Mesodermal cell (in vitro differentiated cells): ENCODE measurements at regions not wholly inside any gene's neighbourhood (a gene's known extent, or its start where the extent isn't known, plus 50 kb on each side); places are given as distances from the start of the nearest gene placed in this dataset.

Experiments used
- H3K27ac ChIP-seq: 2 replicates; pipeline ENCODE4 v1.7.0; 2013; ENCODE audit warnings: mild to moderate bottlenecking, low read depth, low read length, moderate library complexity; ENCODE audit not compliant: severe bottlenecking
- H3K36me3 ChIP-seq: 2 replicates; pipeline ENCODE4 v1.7.1; 2013; ENCODE audit warnings: mild to moderate bottlenecking, low read length, moderate library complexity; ENCODE audit not compliant: control insufficient read depth, insufficient read depth
- H3K4me1 ChIP-seq: one replicate; pipeline ENCODE4 v1.7.1; 2013; ENCODE audit warnings: mild to moderate bottlenecking, low read length; ENCODE audit not compliant: insufficient read depth, control insufficient read depth, poor library complexity, severe bottlenecking
- H3K4me3 ChIP-seq: 2 replicates; pipeline ENCODE4 v1.7.0; 2013; ENCODE audit warnings: low read length, control low read depth, mild to moderate bottlenecking; ENCODE audit not compliant: insufficient read depth, poor library complexity, severe bottlenecking; ENCODE audit errors: extremely low read depth
- H3K9me3 ChIP-seq: 2 replicates; pipeline ENCODE4 v1.7.1; 2013; ENCODE audit warnings: mild to moderate bottlenecking, low read length, moderate library complexity; ENCODE audit not compliant: control insufficient read depth
- WGBS, 2 experiments: methylation state at CpG; one replicate each; pipeline ENCODE4 v1.1.5; 2013; ENCODE audit warnings: missing lambda C conversion rate in 2 of 2; ENCODE audit not compliant: insufficient coverage in 2 of 2; 5-methylcytosine and 5-hydroxymethylcytosine counted together

- Histone ChIP-seq H3K9me3 (no peaks in the 10 kb centered on the region), H3K4me3 (no peak overlapping the region), H3K4me1 (no peaks in the 10 kb centered on the region), H3K27ac (no peak overlapping the region), H3K36me3 (no peaks in the 10 kb centered on the region)
- WGBS, 2 experiments = 100% methylated on average over 3 of the region's 6 CpGs; no CpG with 5 or more reads in 1 of the 2 experiments
These were observed 275.8 kb upstream of the SEMA3D start for GRCh38 chr7:85462671-85463070.

GRCh38 chr7:85457911-85458310 is 271.1 kb upstream of the SEMA3D start:
- Histone ChIP-seq H3K9me3 (no peaks in the 10 kb centered on the region), H3K36me3 (no peaks in the 10 kb centered on the region), H3K4me3 (no peak overlapping the region), H3K4me1 (no peaks in the 10 kb centered on the region), H3K27ac (no peak overlapping the region)
- no CpG with 5 or more reads among the region's 4 CpGs for WGBS, 2 experiments

GRCh38 chr7:85456254-85456653 is 269.4 kb upstream of the SEMA3D start:
- H3K4me3 ChIP-seq = no peak overlapping the region
- H3K4me1 ChIP-seq = no peaks in the 10 kb centered on the region
- H3K27ac ChIP-seq = no peak overlapping the region
- no CpG with 5 or more reads among the region's 1 CpG for WGBS, 2 experiments
- H3K9me3 ChIP-seq = no peaks in the 10 kb centered on the region
- no peaks in the 10 kb centered on the region for H3K36me3 ChIP-seq

GRCh38 chr7:85454904-85455303 is 268.0 kb upstream of the SEMA3D start:
- no peak overlapping the region for H3K4me3 ChIP-seq
- H3K27ac ChIP-seq = no peak overlapping the region
- no peaks in the 10 kb centered on the region for H3K9me3 ChIP-seq
- H3K4me1 ChIP-seq = no peaks in the 10 kb centered on the region
- H3K36me3 ChIP-seq = no peaks in the 10 kb centered on the region

- Histone ChIP-seq H3K36me3 (no peaks in the 10 kb centered on the region), H3K4me3 (no peak overlapping the region), H3K4me1 (no peaks in the 10 kb centered on the region), H3K9me3 (no peaks in the 10 kb centered on the region), H3K27ac (no peak overlapping the region)
These were observed 265.8 kb upstream of the SEMA3D start for GRCh38 chr7:85452674-85453073.

- Histone ChIP-seq H3K4me1 (no peaks in the 10 kb centered on the region), H3K27ac (no peak overlapping the region), H3K36me3 (no peaks in the 10 kb centered on the region), H3K4me3 (no peak overlapping the region), H3K9me3 (no peaks in the 10 kb centered on the region)
- WGBS, 2 experiments = 100% methylated on average over 1 of the region's 3 CpGs; no CpG with 5 or more reads in 1 of the 2 experiments
These were observed 262.6 kb upstream of the SEMA3D start for GRCh38 chr7:85449478-85449877.

GRCh38 chr7:85447004-85447403 is 260.1 kb upstream of the SEMA3D start:
- H3K9me3 ChIP-seq = no peaks in the 10 kb centered on the region
- no peak overlapping the region for H3K4me3 ChIP-seq
- 89 to 100% methylated on average over 1 of the region's 1 CpG for WGBS, 2 experiments

GRCh38 chr7:85426487-85426960 is 239.7 kb upstream of the SEMA3D start:
- H3K9me3 ChIP-seq = no peaks in the 10 kb centered on the region
- no peaks in the 10 kb centered on the region for H3K36me3 ChIP-seq
- WGBS, 2 experiments = 83 to 100% methylated on average over 1 of the region's 2 CpGs
- H3K27ac ChIP-seq = no peak overlapping the region
- no peaks in the 10 kb centered on the region for H3K4me1 ChIP-seq
- no peak overlapping the region for H3K4me3 ChIP-seq

More at GRCh38 chr7:85447004-85447403, 260.1 kb upstream of the SEMA3D start:
- Histone ChIP-seq H3K4me1 (no peaks in the 10 kb centered on the region), H3K27ac (no peak overlapping the region), H3K36me3 (no peaks in the 10 kb centered on the region)

- no peak overlapping the region for H3K4me3 ChIP-seq
- H3K4me1 ChIP-seq = no peaks in the 10 kb centered on the region
- 100% methylated on average over 2 to 3 of the region's 7 CpGs for WGBS, 2 experiments
- no peaks in the 10 kb centered on the region for H3K9me3 ChIP-seq
- no peak overlapping the region for H3K27ac ChIP-seq
- H3K36me3 ChIP-seq = no peaks in the 10 kb centered on the region
These were observed 237.4 kb upstream of the SEMA3D start for GRCh38 chr7:85424298-85424697.

GRCh38 chr7:85423209-85423895 is 236.5 kb upstream of the SEMA3D start:
- WGBS, 2 experiments = 93 to 96% methylated on average over 16 to 19 of the region's 21 CpGs
- no peaks in the 10 kb centered on the region for H3K4me1 ChIP-seq
- H3K9me3 ChIP-seq = no peaks in the 10 kb centered on the region
- H3K4me3 ChIP-seq = no peak overlapping the region
- H3K27ac ChIP-seq = no peak overlapping the region
- no peaks in the 10 kb centered on the region for H3K36me3 ChIP-seq

- Histone ChIP-seq H3K4me3 (no peak overlapping the region), H3K4me1 (no peaks in the 10 kb centered on the region), H3K27ac (no peak overlapping the region), H3K36me3 (no peaks in the 10 kb centered on the region), H3K9me3 (no peaks in the 10 kb centered on the region)
- no CpG with 5 or more reads among the region's 1 CpG for WGBS, 2 experiments
These were observed 228.9 kb upstream of the SEMA3D start for GRCh38 chr7:85415743-85416142.
